Stimulated activated CD8-positive, alpha-beta memory T cell treated with anti-CD3 and anti-CD28 coated beads, Interleukin-4, amount 100 ng/mL, for 24 hours (primary cell): ENCODE measurements at regions not wholly inside any gene's neighbourhood (a gene's known extent, or its start where the extent isn't known, plus 50 kb on each side); places are given as distances from the start of the nearest gene placed in this dataset.
"Not testable (repeated sequence)": the region's sequence is repeated elsewhere in the genome, so short reads cannot be mapped to it uniquely, and the experiment has no call there.

ENCODE experiments used
- DNase-seq: peaks from one replicate; pipeline ENCODE4 v3.0.0-alpha.2; 2020; ENCODE audit warnings: low read depth

GRCh38 chr10:9382533-9382866 lies 1328.0 kb downstream of the GATA3 start:
- DNase-seq: no peak

GRCh38 chr10:9390516-9390915 lies 1336.0 kb downstream of the GATA3 start:
- DNase-seq: no peak

DNA sequence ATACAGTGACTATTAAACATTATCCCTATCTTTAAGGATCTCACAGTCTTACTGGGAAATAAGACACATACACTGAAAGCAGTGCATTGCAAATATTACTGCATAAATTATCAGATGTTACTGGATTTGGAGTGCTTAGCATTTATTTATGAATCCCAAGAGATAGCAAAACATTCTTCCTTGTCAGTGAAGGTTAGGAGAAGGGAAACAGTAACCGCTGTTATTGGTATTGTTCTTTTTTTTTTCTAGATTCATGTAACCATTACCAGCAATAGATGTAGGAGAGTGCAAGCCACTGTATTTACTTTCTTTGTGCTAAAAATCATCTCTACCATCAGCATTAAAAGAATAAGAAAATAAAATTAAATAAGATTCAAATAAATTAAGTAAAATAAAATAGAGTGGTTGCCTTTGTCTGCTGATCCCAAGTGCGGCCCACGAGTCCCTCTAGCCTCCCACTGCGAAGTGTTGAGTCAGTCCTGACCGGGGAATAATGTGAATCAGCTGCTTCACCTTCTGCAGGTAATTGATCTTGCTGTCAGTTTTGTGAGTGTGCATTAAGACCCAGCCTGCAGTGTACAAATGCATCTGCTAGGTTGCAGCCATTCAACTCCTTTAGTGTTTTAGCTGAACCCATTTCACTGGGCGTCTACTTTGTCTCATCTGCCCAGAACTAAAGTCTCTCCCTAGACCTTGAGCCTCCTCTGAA lies 1344.9 kb downstream of the GATA3 start:
- no peak for DNase-seq

DNA sequence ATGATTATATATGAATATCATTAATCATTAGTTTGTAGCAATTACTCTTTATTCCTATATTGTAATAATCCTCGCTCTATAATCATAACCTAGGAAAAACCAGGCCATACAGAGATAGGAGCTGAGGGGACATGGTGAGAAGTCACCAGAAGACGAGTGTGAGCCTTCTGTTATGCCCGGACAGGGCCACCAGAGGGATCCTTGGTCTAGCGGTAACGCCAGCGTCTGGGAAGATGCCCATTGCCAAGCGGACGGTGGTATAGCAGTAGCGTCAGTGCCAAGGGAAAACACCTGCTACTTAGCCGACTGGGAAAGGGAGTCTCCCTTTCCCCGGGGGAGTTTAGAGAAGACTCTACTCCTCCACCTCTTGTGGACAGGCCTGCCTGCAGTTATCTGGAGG lies 1347.6 kb downstream of the GATA3 start:
- DNase-seq: not testable (repeated sequence)

DNA sequence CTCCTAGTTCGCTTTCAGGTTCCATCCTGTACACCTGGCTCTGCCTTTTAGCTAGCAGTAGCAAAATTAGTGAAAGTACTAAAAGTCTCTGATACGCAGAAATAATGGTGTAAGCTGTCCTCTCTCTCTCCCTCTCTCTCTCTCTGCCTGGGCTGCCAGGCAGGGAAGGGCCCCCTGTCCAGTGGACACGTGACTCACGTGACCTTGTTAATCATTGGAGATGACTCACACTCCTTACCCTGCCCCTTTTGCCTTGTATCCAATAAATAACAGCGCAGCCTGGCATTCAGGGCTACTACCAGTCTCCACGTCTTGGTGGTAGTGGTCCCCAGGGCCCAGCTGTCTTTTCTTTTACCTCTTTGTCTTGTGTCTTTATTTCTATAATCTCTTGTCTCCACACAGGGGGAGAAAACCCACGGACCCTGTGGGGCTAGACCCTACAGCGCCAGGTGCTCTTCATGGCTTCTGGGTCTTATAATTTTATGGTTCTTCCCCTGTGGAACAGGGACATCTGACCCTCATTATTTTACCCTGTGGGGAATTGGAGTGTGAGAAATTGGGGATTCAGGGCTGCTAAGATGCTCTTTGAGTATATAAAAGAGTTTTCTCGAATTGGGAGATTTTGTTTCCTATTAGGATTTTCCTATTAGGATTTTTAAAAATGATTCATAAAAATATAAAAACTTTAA lies 1348.2 kb downstream of the GATA3 start:
- DNase-seq: not testable (repeated sequence)

- DNase-seq: not testable (repeated sequence)
Measured at GRCh38 chr10:9407201-9407600, 1352.7 kb downstream of the GATA3 start.

DNA sequence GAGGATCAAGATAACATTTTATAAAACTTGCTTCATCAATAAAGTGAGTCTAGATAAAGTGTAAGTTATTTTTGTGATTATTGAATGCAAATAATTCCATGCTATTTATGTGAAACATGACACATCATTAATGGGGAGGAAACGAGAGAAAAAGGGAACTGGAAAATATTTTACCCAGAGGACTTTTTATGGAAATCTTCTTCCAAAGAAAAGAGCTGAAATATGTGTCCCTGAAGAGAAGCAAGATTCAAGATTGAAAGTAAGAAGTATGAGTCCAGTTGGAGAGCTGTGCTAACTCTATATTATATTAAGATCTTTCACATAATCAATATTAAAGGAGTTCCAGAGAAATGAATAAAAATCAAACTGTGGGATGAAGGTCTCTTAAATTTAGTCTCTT lies 1361.8 kb downstream of the GATA3 start:
- DNase-seq: no peak

- DNase-seq: no peak
Measured at GRCh38 chr10:9419757-9420156, 1365.3 kb downstream of the GATA3 start.

- DNase-seq: no peak
Measured at GRCh38 chr10:9427209-9427608, 1372.7 kb downstream of the GATA3 start.

- DNase-seq: no peak
Measured at GRCh38 chr10:9437131-9437530, 1382.6 kb downstream of the GATA3 start.

DNA sequence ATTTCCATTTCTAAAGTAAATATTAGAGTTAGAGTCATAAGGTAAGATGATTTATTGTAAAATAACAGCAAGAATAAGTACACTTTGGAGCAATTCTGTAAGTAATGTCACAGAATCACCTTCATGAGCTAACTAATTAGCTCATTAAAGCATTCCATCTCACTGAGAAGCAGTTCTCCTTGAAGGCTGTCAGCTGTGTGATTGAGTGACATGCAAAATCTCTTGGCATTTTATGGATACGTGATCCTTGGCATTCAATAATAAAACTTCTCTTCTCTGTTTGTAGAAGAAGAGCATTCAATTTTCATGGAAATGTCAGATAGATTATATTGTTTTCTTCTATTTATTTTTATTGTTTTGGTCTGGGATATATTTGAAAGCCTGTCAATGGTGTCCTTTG lies 1389.3 kb downstream of the GATA3 start:
- DNase-seq: no peak

GRCh38 chr10:9449530-9449929 lies 1395.0 kb downstream of the GATA3 start:
- DNase-seq: no peak

- no peak for DNase-seq
Measured at GRCh38 chr10:9450801-9451200, 1396.3 kb downstream of the GATA3 start.

GRCh38 chr10:9451211-9451773 lies 1396.8 kb downstream of the GATA3 start:
- DNase-seq: no peak

GRCh38 chr10:9452056-9452455 lies 1397.6 kb downstream of the GATA3 start:
- no peak for DNase-seq

- DNase-seq: not testable (repeated sequence)
Measured at GRCh38 chr10:9453871-9454270, 1399.4 kb downstream of the GATA3 start.

GRCh38 chr10:9469663-9470205 lies 1415.2 kb downstream of the GATA3 start:
- DNase-seq: no peak

- no peak for DNase-seq
Measured at GRCh38 chr10:9470581-9470980, 1416.1 kb downstream of the GATA3 start.

GRCh38 chr10:9501944-9502343 lies 1447.5 kb downstream of the GATA3 start:
- DNase-seq: no peak

DNA sequence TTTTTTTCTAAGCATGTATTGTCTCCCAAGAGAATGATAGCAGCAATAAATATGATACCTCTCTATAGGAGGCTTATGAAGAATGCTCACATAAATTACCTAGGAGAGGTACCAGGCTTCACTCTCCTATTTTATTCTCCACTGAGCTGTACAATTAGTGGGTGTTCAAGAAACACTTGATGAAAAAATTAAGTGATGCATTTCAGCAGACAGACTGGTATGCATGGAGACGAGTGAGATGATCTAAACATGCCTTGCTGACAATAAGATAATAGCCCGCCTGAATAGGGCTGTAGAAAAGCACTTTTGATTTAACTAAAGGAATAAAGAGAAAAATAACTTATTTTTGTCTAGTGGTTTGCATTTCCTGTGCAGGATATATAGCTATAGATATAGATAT lies 1449.7 kb downstream of the GATA3 start:
- DNase-seq: no peak

GRCh38 chr10:9505546-9505945 lies 1451.1 kb downstream of the GATA3 start:
- no peak for DNase-seq

DNA sequence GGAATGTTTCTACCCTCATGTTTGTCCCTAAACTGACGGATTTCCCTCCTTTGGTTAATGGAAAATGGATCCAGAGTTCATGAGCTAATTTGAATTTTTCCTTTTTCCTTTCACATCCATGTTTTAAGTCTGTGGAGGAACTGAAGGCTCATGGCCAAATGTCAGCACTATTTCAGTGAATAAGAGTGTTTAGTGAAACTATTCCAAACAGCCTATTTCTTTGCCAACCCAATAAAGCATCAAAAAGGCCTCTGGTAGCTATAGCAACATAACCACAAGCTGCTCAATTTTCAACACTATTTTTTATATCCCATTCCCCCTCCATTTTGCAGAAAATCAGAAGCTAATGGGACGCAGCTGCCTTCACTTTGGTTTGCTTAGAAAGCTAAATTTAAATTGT lies 1454.1 kb downstream of the GATA3 start:
- no peak for DNase-seq

DNA sequence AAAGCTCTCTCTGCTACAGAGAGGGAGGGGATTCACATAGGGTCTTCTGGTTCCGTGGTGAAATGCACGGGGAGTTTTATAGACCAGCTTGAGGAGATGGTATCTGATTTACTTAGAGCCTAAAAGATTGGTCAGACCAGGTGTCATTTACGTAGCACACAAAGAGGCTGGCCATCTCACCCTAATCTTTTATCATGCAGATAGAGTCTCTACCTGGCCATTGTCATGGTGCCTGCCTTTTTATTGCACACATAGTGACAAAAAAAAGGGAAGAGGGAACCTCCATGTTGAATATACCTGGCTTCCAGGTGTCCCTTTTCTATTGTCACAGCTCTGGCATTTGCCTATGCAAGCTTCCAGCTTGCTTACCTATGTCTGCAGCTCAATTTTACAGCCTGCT lies 1456.1 kb downstream of the GATA3 start:
- DNase-seq: no peak
